AG09309 (cell line): ENCODE measurements at regions not wholly inside any gene's neighbourhood (a gene's known extent, or its start where the extent isn't known, plus 50 kb on each side); places are given as distances from the start of the nearest gene placed in this dataset.

Source experiments
- DNase-seq: peaks from one replicate; pipeline ENCODE4 v3.0.0-alpha.2; 2010; ENCODE audit warnings: low read depth
- H3K4me3 ChIP-seq: 2 replicates; pipeline ENCODE4 v1.5.1; 2011; ENCODE audit warnings: mild to moderate bottlenecking, low read depth, low read length, moderate library complexity; ENCODE audit not compliant: control insufficient read depth
- CTCF ChIP-seq: IDR thresholded peaks from 2 replicates; pipeline ENCODE4 v1.5.1; 2011; ENCODE audit warnings: mild to moderate bottlenecking, low read depth, low read length, inconsistent platforms; ENCODE audit not compliant: insufficient read depth, control insufficient read depth; ENCODE audit errors: missing control alignments

- DNase-seq, result no peak
- no peak for TF ChIP-seq CTCF
- no peak overlapping the region for H3K4me3 ChIP-seq
Measured at GRCh38 chr1:199155166-199156019, 516.6 kb downstream of the PTPRC start.

GRCh38 chr1:199157494-199157893 lies 518.7 kb downstream of the PTPRC start:
- no peak overlapping the region for H3K4me3 ChIP-seq
- no peak for TF ChIP-seq CTCF
- DNase-seq, result no peak

- TF ChIP-seq CTCF, result no peak
- no peak for DNase-seq
Measured at GRCh38 chr1:199160521-199161318, 521.9 kb downstream of the PTPRC start.

GRCh38 chr1:199161319-199161680 lies 522.5 kb downstream of the PTPRC start:
- no peak overlapping the region for H3K4me3 ChIP-seq
- no peak for DNase-seq
- no peak for TF ChIP-seq CTCF

More at GRCh38 chr1:199160521-199161318, 521.9 kb downstream of the PTPRC start:
- no peak overlapping the region for H3K4me3 ChIP-seq

GRCh38 chr1:199161766-199162303 lies 523.0 kb downstream of the PTPRC start:
- TF ChIP-seq CTCF, result no peak
- no peak overlapping the region for H3K4me3 ChIP-seq
- DNase-seq, result no peak

- no peak overlapping the region for H3K4me3 ChIP-seq
- TF ChIP-seq CTCF, result no peak
- no peak for DNase-seq
Measured at GRCh38 chr1:199163267-199163666, 524.4 kb downstream of the PTPRC start.
